GM21825 (cell line): ENCODE measurements at regions not wholly inside any gene's neighbourhood (a gene's known extent, or its start where the extent isn't known, plus 50 kb on each side); places are given as distances from the start of the nearest gene placed in this dataset.

Experiments used
- ATAC-seq: cut with Tn5 transposase; IDR thresholded peaks from one replicate; pipeline ENCODE4 v1.9.1; 2021; ENCODE audit warnings: mild to moderate bottlenecking, moderate library complexity; ENCODE audit not compliant: unreplicated experiment

- no peak for ATAC-seq
These were observed 177.3 kb downstream of the PABPC4L start for GRCh38 chr4:134024251-134024650.

GRCh38 chr4:134019657-134020056 lies 181.9 kb downstream of the PABPC4L start:
- ATAC-seq, result no peak

- no peak for ATAC-seq
These were observed 182.7 kb downstream of the PABPC4L start for GRCh38 chr4:134018846-134019245.

DNA sequence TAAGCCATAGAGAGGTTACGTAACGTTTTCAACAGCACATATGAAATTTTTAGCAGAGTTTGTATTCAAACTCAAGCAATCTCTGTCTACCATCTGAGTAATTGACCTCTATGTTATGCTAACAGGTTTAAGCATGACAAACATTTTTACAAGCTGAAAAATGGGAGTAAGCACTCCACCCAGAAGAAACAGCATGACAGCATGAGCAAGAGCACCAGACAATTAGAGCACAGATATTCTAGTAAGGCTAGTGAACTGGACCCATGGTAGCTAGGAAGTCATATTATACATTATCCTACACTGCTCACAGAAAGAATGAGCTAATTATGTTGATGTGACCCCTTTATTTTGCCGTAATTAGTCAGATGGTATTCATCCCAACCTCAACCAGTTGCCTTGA lies 200.5 kb downstream of the PABPC4L start:
- ATAC-seq, result no peak

- no peak for ATAC-seq
These were observed 204.2 kb downstream of the PABPC4L start for GRCh38 chr4:133997436-133997835.

DNA sequence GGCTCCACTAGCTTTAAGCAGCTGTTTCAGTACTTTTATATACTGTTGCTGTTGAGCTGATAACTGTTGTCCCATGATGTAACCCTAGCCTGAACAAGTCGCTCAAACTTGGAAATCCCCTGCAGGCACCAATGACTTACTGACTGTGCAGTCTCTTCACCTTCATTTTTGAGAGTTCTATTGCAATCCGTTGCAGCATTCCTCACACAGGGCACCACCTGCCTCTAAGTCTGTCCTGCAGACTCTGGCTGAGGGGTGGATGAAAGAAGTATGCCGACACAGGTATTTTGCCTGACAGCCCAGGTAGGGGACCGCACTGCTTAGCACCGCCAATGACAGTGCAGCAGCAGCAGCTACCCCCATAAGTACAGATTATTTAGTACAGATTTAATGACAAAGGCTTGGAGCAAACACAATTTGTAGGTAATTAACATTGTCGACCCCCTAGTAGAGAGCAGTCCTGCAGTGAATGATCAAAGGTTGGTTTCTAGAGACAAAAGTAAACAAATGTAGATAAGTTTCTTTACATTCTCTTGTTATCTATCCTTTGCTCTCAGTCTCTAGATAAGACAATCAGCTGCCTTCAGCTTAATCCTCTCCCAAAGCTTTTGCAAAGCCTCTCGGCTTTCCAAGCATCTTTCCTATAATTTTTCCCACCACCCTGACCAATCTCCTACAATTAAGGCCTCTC lies 205.0 kb downstream of the PABPC4L start:
- no peak for ATAC-seq

DNA sequence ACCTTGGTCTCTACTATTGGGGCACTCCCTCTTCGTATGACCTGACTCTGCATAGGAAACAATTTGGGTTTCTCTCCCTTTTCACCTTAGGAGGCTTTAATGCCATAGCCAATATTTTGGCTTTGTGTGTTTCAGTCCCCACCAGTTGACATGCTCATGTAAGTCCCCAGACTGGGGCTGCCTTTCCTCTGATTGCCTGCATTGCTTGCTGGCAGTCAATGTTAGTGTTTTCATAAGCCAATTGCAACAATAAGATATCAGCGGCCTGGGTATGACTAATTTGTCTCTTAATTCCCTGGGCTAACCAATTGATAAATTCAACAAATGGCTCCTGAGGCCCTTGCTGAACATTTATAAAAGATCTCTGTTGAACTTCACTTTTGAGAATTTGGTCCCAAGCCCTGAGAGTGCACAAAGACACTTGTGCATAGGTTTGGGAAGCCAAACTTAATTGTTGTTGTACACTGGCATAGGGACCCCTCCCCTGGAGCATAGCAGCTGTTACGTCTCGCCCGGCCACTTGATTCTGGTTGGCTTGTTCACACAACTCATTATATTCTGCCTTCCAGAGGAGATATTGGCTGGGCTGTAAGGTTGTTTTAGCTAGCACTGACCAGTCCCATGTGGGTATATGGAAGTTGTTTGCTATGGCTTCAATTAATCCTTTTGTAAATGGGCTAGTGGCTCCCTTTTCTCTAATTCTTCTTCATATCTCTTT lies 206.2 kb downstream of the PABPC4L start:
- ATAC-seq, result no peak

- no peak for ATAC-seq
These were observed 218.9 kb downstream of the PABPC4L start for GRCh38 chr4:133982533-133983224.

DNA sequence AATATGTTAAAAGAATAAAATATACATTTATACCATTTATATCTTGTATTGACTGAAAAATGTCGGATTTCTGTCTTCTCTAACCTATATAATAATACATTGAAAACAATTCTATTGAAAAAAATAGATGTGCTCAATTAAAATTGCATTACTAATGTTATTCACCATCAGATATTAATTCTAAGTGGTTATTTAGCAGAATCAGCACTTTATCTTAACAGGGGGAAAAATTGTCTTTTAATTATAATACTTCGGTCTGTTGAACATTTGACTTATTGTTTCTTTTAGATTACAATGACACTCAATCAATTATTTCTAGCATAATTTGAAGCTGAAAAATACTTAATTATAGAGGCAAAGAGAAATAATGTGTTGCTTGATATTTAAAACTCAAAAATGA lies 220.3 kb downstream of the PABPC4L start:
- no peak for ATAC-seq

DNA sequence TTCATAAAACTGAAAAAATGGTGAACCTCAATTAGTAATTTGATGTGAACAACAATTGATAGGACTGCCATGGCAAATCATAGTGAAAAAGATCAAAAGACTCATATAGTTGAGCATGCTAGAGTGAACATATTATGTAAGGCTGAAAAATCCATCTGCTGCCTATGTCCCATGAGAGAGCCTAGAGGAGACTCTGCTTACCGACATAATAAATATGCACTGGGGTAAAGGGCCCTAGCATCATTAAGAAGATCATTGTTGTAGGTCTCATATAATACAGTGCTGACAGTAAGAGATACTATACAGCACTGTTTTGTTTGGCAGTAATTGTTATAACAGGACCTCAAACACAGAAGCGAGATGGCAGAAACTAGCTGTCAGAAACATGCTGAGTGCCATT lies 229.0 kb downstream of the PABPC4L start:
- no peak for ATAC-seq

DNA sequence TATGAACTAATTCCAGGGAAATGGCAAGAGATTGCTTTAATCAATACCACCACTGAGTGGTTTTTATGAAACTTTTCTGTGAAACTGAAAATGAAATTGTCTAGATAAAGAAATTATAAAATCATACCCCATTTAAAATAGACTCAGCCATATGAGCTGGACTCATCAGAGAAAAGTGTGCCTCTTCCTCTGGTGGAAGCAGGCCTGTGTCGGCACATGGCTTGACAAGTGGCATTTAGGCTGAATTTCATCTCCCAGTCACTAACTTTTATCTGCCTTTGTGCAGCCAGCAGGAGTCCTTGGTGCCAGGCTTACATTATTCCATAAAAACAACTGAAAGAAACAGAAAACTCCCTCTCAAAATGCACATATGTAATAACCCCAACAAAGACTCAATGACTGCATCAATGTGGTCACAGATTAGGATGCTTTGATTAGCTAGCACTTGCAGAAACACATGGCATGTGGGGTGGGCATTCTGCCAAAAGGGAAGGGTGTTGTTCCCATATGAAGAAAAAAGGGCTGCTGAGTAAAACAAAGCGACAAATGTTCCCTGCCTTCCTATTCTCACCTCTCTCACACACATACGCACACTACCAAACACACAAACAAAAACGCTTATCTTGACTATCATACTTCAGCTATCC lies 232.3 kb downstream of the PABPC4L start:
- no peak for ATAC-seq

GRCh38 chr4:133968174-133968573 lies 233.4 kb downstream of the PABPC4L start:
- no peak for ATAC-seq

DNA sequence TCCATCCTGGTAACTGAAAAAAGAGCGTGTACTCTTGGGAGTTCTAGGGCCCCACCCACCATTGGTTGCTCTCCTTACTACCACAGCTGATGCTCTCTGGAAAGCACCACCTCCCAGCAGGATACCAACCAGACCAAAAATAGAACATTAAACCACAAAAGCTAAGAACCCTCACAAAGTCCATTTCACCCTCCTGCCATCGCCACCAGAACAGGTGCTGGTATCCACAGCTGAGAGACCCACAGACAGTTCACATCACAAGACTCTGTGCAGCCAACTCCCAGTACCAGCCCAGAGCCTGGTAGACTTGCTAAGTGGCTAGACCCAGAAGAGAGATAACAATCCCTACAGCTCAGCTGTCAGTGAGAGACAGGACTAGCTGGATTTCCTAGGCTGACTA lies 240.6 kb downstream of the PABPC4L start:
- no peak for ATAC-seq

- ATAC-seq, result no peak
These were observed 258.5 kb downstream of the PABPC4L start for GRCh38 chr4:133943081-133943480.

- no peak for ATAC-seq
These were observed 263.5 kb downstream of the PABPC4L start for GRCh38 chr4:133938061-133938460.

GRCh38 chr4:133929531-133930239 lies 271.9 kb downstream of the PABPC4L start:
- no peak for ATAC-seq

GRCh38 chr4:133921280-133922195 lies 280.1 kb downstream of the PABPC4L start:
- ATAC-seq, result no peak

GRCh38 chr4:133920236-133920635 lies 281.4 kb downstream of the PABPC4L start:
- ATAC-seq, result no peak

DNA sequence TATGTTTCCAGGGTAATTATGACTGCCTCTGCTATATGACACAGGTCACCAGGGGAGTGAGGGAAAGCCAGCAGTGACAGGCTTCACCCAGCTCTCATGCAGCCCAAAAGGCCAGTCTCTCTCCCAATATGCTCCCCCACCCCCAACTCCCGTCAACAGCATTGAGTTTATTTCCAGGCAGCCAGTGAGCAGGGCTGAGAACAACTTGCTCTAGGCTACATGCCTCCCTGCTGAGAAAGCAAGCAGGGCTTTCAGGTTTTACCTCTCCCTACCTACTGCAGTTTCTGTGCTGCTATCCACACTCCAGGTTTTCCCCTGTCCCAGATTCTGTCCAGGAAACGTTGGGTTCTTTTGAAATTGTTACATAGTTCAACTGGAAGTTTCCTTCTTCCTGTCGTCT lies 291.4 kb downstream of the PABPC4L start:
- no peak for ATAC-seq

DNA sequence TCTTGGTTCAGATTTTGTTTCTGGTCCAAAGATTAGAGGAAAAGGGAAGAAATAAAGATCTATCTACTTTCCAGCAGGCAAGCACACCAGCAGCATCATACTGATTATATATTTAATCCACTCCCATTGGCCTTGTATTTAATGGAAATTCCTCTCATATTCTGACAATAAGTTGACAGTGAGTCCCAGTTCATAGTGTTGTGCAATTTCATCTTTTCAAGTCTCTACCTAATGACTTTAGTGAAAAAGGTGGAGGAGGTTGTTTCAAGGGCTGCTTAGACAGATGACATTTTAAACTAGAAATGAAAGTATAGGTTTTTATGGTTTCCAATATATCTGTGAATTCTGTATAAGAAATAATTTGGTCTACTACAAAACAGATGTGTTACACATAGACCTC lies 298.6 kb downstream of the PABPC4L start:
- no peak for ATAC-seq
